ENCODE measurements at regions not wholly inside any gene's neighbourhood (a gene's known extent, or its start where the extent isn't known, plus 50 kb on each side); places are given as distances from the start of the nearest gene placed in this dataset.

- H3K9ac ChIP-seq (ENCODE audit: low read depth, low read length) = no peak overlapping the region
- no peaks in the 10 kb centered on the region for H3K36me3 ChIP-seq (ENCODE audit: insufficient read depth, low read length)
- peaks cover 40% of the 10 kb centered on the region for H3K4me1 ChIP-seq (ENCODE audit: control insufficient read depth, insufficient read depth, low read length)
- no peaks in the 10 kb centered on the region for H3K9me3 ChIP-seq (replicated peaks; ENCODE audit: low read length)
- H3K4me2 ChIP-seq (ENCODE audit: low read length) = no peak overlapping the region
- H3K27me3 ChIP-seq (ENCODE audit: control insufficient read depth, insufficient read depth, low read length) = no peaks in the 10 kb centered on the region
- H3K4me3 ChIP-seq (ENCODE audit: low read length) = no peak overlapping the region
Observed at GRCh38 chr3:72347819-72348319, 500.4 kb downstream of the SHQ1 start.

DNA sequence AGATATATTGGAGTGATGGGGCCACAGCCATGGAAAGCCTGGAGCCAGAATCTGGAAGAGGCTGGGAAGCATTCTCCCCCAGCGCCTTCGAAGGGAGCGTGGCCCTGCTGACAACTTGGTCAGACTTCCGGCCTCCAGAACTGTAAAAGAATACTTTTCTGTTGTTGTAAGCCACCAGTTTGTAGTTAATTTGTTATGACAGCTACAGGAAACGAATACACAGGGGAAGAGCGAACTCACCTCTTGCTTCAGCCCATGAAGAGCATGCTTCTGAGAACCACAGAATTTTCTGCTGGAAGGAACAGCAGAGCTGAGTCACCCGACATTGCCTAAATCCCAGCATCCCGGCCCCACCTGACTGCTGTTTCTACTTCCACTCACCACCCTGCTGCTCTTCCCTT, 501.7 kb downstream of the SHQ1 start:
- no peaks in the 10 kb centered on the region for H3K36me3 ChIP-seq (ENCODE audit: insufficient read depth, low read length)
- H3K4me3 ChIP-seq (ENCODE audit: low read length) = no peak overlapping the region
- H3K9ac ChIP-seq (ENCODE audit: low read depth, low read length) = peak overlapping the region; percentile 19
- peaks cover 46% of the 10 kb centered on the region for H3K4me1 ChIP-seq (ENCODE audit: control insufficient read depth, insufficient read depth, low read length)
- H3K4me2 ChIP-seq (ENCODE audit: low read length) = peak overlapping the region; percentile 13
- H3K9me3 ChIP-seq (replicated peaks; ENCODE audit: low read length) = no peaks in the 10 kb centered on the region
- H3K27me3 ChIP-seq (ENCODE audit: control insufficient read depth, insufficient read depth, low read length) = no peaks in the 10 kb centered on the region

- Histone ChIP-seq H3K9ac (ENCODE audit: low read depth, low read length) (peak overlapping the region; percentile 19), H3K4me3 (ENCODE audit: low read length) (no peak overlapping the region), H3K36me3 (ENCODE audit: insufficient read depth, low read length) (no peaks in the 10 kb centered on the region), H3K4me1 (ENCODE audit: control insufficient read depth, insufficient read depth, low read length) (peaks cover 46% of the 10 kb centered on the region), H3K4me2 (ENCODE audit: low read length) (no peak overlapping the region), H3K27me3 (ENCODE audit: control insufficient read depth, insufficient read depth, low read length) (no peaks in the 10 kb centered on the region), H3K9me3 (replicated peaks; ENCODE audit: low read length) (no peaks in the 10 kb centered on the region)
Observed at GRCh38 chr3:72345980-72346379, 502.3 kb downstream of the SHQ1 start.

DNA sequence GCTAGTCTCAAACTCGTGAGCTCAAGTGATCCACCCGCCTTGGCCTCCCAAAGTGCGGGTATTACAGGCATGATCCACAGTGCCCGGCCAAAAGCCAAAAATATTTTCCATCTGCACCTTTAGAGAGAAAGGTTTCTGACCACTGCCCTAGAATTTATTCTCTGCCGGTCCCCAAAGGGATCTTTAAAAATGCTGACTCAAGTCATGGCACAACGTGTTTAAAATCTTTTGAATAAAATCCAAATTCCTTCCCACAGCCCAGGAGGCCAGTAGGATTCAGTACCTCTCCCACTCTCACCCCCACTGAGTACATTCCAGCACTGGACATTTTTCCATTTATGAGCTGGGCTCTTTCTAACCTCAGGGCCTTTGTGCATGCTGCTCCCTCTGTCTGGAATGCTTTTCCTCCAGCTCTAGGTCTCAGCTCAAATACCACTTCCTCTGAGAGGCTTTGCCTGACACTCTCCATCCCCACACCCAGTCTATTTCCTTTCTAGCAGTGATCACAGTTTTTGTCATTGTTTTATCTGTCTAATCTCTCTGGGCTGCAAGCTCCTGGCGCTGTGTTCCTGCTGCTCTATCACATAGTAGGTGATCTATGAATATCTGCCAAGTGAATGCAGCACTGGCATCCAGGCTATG, 502.9 kb downstream of the SHQ1 start:
- no peaks in the 10 kb centered on the region for H3K27me3 ChIP-seq (ENCODE audit: control insufficient read depth, insufficient read depth, low read length)
- H3K36me3 ChIP-seq (ENCODE audit: insufficient read depth, low read length) = no peaks in the 10 kb centered on the region
- peaks cover 46% of the 10 kb centered on the region for H3K4me1 ChIP-seq (ENCODE audit: control insufficient read depth, insufficient read depth, low read length)
- no peak overlapping the region for H3K9ac ChIP-seq (ENCODE audit: low read depth, low read length)
- H3K9me3 ChIP-seq (replicated peaks; ENCODE audit: low read length) = no peaks in the 10 kb centered on the region
- no peak overlapping the region for H3K4me3 ChIP-seq (ENCODE audit: low read length)
- no peak overlapping the region for H3K4me2 ChIP-seq (ENCODE audit: low read length)

DNA sequence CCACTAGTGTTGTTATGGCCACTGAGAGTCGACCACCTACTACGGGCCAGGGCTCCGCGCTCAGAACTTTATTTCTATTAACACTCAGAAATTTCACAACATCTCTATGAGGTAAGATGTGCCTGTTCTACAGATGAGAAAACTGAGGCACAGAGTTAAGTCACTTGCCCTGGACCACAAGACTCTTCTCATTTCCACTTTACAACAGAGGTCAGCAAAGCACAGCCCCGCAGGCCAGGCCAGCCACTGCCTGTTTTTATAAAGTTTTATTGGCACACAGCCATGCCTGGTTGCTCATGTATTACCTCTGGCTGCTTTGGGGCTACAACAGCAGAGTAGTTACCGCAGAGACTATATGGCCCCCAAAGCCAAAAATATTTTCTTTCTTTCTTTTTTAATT, 503.6 kb downstream of the SHQ1 start:
- no peaks in the 10 kb centered on the region for H3K36me3 ChIP-seq (ENCODE audit: insufficient read depth, low read length)
- no peaks in the 10 kb centered on the region for H3K9me3 ChIP-seq (replicated peaks; ENCODE audit: low read length)
- H3K4me2 ChIP-seq (ENCODE audit: low read length) = no peak overlapping the region
- H3K4me3 ChIP-seq (ENCODE audit: low read length) = no peak overlapping the region
- H3K4me1 ChIP-seq (ENCODE audit: control insufficient read depth, insufficient read depth, low read length) = peaks cover 47% of the 10 kb centered on the region
- H3K27me3 ChIP-seq (ENCODE audit: control insufficient read depth, insufficient read depth, low read length) = no peaks in the 10 kb centered on the region
- no peak overlapping the region for H3K9ac ChIP-seq (ENCODE audit: low read depth, low read length)

DNA sequence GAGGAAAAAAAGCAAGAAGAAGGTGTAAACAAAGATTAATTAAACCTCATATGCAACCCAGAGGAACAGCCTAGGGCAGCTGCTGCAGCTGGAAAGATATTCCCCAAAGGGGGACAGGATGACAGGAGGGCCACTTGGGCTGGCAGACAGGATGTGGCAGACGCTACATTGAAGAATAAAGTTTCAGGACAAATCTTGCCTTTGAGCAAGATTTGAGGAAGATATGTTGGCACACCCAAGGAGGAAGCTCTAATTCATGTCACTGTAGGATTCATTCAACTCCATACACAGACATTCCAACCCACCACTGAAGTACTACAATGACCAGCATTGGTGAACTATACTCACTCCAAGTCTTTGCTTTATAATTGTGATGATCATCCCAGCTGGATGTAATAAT, 504.0 kb downstream of the SHQ1 start:
- Histone ChIP-seq H3K9ac (ENCODE audit: low read depth, low read length) (no peak overlapping the region), H3K4me1 (ENCODE audit: control insufficient read depth, insufficient read depth, low read length) (peaks cover 50% of the 10 kb centered on the region), H3K27me3 (ENCODE audit: control insufficient read depth, insufficient read depth, low read length) (no peaks in the 10 kb centered on the region), H3K4me2 (ENCODE audit: low read length) (no peak overlapping the region), H3K36me3 (ENCODE audit: insufficient read depth, low read length) (no peaks in the 10 kb centered on the region), H3K4me3 (ENCODE audit: low read length) (no peak overlapping the region), H3K9me3 (replicated peaks; ENCODE audit: low read length) (no peaks in the 10 kb centered on the region)

DNA sequence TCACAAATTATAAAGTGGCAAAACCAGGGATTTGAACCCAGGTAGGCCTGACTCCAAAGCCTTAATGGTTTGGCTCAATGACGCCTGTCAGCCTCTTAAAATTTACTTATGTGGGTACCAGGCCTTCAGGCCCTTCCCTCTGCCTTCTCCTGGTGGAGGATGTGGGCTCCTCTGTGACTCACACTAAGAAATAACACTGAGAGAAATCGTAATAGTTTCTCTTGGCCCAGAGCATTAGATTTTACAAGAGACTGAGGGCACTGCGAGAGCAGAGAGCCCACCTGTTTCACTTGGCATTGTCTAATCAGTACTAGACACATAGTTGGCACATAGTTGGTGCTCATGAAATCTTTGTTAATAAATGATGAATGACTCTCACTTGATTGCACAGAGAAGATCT, 505.2 kb downstream of the SHQ1 start:
- Histone ChIP-seq H3K4me2 (ENCODE audit: low read length) (no peak overlapping the region), H3K36me3 (ENCODE audit: insufficient read depth, low read length) (no peaks in the 10 kb centered on the region), H3K9me3 (replicated peaks; ENCODE audit: low read length) (peaks cover 8% of the 10 kb centered on the region), H3K27me3 (ENCODE audit: control insufficient read depth, insufficient read depth, low read length) (no peaks in the 10 kb centered on the region), H3K4me1 (ENCODE audit: control insufficient read depth, insufficient read depth, low read length) (peaks cover 56% of the 10 kb centered on the region), H3K9ac (ENCODE audit: low read depth, low read length) (no peak overlapping the region), H3K4me3 (ENCODE audit: low read length) (no peak overlapping the region)

GRCh38 chr3:72342450-72342849, 505.8 kb downstream of the SHQ1 start:
- Histone ChIP-seq H3K4me2 (ENCODE audit: low read length) (no peak overlapping the region), H3K9ac (ENCODE audit: low read depth, low read length) (no peak overlapping the region), H3K4me3 (ENCODE audit: low read length) (no peak overlapping the region), H3K4me1 (ENCODE audit: control insufficient read depth, insufficient read depth, low read length) (peaks cover 51% of the 10 kb centered on the region), H3K9me3 (replicated peaks; ENCODE audit: low read length) (peaks cover 12% of the 10 kb centered on the region), H3K27me3 (ENCODE audit: control insufficient read depth, insufficient read depth, low read length) (no peaks in the 10 kb centered on the region), H3K36me3 (ENCODE audit: insufficient read depth, low read length) (no peaks in the 10 kb centered on the region)

- Histone ChIP-seq H3K9me3 (replicated peaks; ENCODE audit: low read length) (peaks cover 12% of the 10 kb centered on the region), H3K27me3 (ENCODE audit: control insufficient read depth, insufficient read depth, low read length) (no peaks in the 10 kb centered on the region), H3K4me3 (ENCODE audit: low read length) (no peak overlapping the region), H3K9ac (ENCODE audit: low read depth, low read length) (no peak overlapping the region), H3K36me3 (ENCODE audit: insufficient read depth, low read length) (no peaks in the 10 kb centered on the region), H3K4me2 (ENCODE audit: low read length) (no peak overlapping the region), H3K4me1 (ENCODE audit: control insufficient read depth, insufficient read depth, low read length) (peaks cover 50% of the 10 kb centered on the region)
Observed at GRCh38 chr3:72341920-72342319, 506.3 kb downstream of the SHQ1 start.

- peaks cover 12% of the 10 kb centered on the region for H3K9me3 ChIP-seq (replicated peaks; ENCODE audit: low read length)
- H3K4me2 ChIP-seq (ENCODE audit: low read length) = no peak overlapping the region
- no peaks in the 10 kb centered on the region for H3K36me3 ChIP-seq (ENCODE audit: insufficient read depth, low read length)
- H3K27me3 ChIP-seq (ENCODE audit: control insufficient read depth, insufficient read depth, low read length) = no peaks in the 10 kb centered on the region
- peaks cover 51% of the 10 kb centered on the region for H3K4me1 ChIP-seq (ENCODE audit: control insufficient read depth, insufficient read depth, low read length)
- no peak overlapping the region for H3K4me3 ChIP-seq (ENCODE audit: low read length)
- H3K9ac ChIP-seq (ENCODE audit: low read depth, low read length) = no peak overlapping the region
Observed at GRCh38 chr3:72341380-72341770, 506.9 kb downstream of the SHQ1 start.

- no peak overlapping the region for H3K9ac ChIP-seq (ENCODE audit: low read depth, low read length)
Observed at GRCh38 chr3:72340476-72341379, 507.5 kb downstream of the SHQ1 start.

More at GRCh38 chr3:72340476-72341379, 507.5 kb downstream of the SHQ1 start:
- H3K4me2 ChIP-seq (ENCODE audit: low read length) = no peak overlapping the region
- no peaks in the 10 kb centered on the region for H3K36me3 ChIP-seq (ENCODE audit: insufficient read depth, low read length)
- no peak overlapping the region for H3K4me3 ChIP-seq (ENCODE audit: low read length)
- H3K4me1 ChIP-seq (ENCODE audit: control insufficient read depth, insufficient read depth, low read length) = peaks cover 45% of the 10 kb centered on the region
- no peaks in the 10 kb centered on the region for H3K27me3 ChIP-seq (ENCODE audit: control insufficient read depth, insufficient read depth, low read length)
- H3K9me3 ChIP-seq (replicated peaks; ENCODE audit: low read length) = peaks cover 12% of the 10 kb centered on the region
